WTC11 (cell line): ENCODE measurements at regions not wholly inside any gene's neighbourhood (a gene's known extent, or its start where the extent isn't known, plus 50 kb on each side); places are given as distances from the start of the nearest gene placed in this dataset.

Experiments used
- ATAC-seq: fragments of 200-7000 bp; cut with Tn5 transposase; 2 replicates; pipeline ENCODE4 v1.10.0; 2021; ENCODE audit warnings: mild to moderate bottlenecking, moderate library complexity
- CTCF ChIA-PET: fragments of 300-600 bp; sonication (Branson Sonifier 250); formaldehyde crosslinking; loops from one replicate; lab custom pipeline; 2021; ENCODE audit warnings: antibody characterized with exemption; lab: Charles Lee
- POLR2A ChIA-PET: fragments of 350-600 bp; sonication (Branson Sonifier 250); formaldehyde crosslinking; loops from one replicate; lab custom pipeline; 2021; ENCODE audit warnings: antibody characterized with exemption; lab: Charles Lee
- DNase-seq: peaks from one replicate; pipeline ENCODE4 v3.0.0; 2021; ENCODE audit warnings: low spot score
- H3K27ac Mint-ChIP-seq: 2 replicates; pipeline ENCODE4 v1.8.0; 2021; ENCODE audit warnings: mixed read lengths
- H3K27me3 Mint-ChIP-seq: 2 replicates; pipeline ENCODE4 v1.8.0; 2021; ENCODE audit warnings: low read depth, mild to moderate bottlenecking, moderate library complexity, mixed read lengths
- H3K36me3 Mint-ChIP-seq: 2 replicates; pipeline ENCODE4 v1.8.0; 2021; ENCODE audit warnings: mixed read lengths
- H3K4me1 Mint-ChIP-seq: 2 replicates; pipeline ENCODE4 v1.8.0; 2022; ENCODE audit warnings: mixed read lengths
- H3K4me3 Mint-ChIP-seq: 2 replicates; pipeline ENCODE4 v1.8.0; 2021; ENCODE audit warnings: mild to moderate bottlenecking, moderate library complexity, mixed read lengths
- H3K9me3 Mint-ChIP-seq: 2 replicates; pipeline ENCODE4 v1.8.0; 2021; ENCODE audit warnings: mixed read lengths
- ATF2 ChIP-seq: sonication (generic); formaldehyde crosslinking; IDR thresholded peaks from 2 replicates; pipeline ENCODE4 v1.8.1; 2022; ENCODE audit warnings: low read depth, missing genetic modification reagents, borderline replicate concordance
- ATF3 ChIP-seq: sonication (generic); formaldehyde crosslinking; conservative IDR thresholded peaks from 2 replicates; pipeline ENCODE4 v1.8.1; 2022; ENCODE audit warnings: mild to moderate bottlenecking, missing genetic modification reagents
- E2F4 ChIP-seq: sonication (generic); formaldehyde crosslinking; IDR thresholded peaks from 2 replicates; pipeline ENCODE4 v1.8.1; 2022; ENCODE audit warnings: low read depth, mild to moderate bottlenecking, moderate library complexity, missing genetic modification reagents, borderline replicate concordance
- ELF4 ChIP-seq: sonication (generic); formaldehyde crosslinking; IDR thresholded peaks from 2 replicates; pipeline ENCODE4 v1.8.1; 2022; ENCODE audit warnings: low read depth, mild to moderate bottlenecking, moderate library complexity, missing genetic modification reagents
- ETV6 ChIP-seq: sonication (generic); formaldehyde crosslinking; IDR thresholded peaks from 2 replicates; pipeline ENCODE4 v1.8.1; 2022; ENCODE audit warnings: mild to moderate bottlenecking, missing genetic modification reagents
- FOXP1 ChIP-seq: sonication (generic); formaldehyde crosslinking; IDR thresholded peaks from 2 replicates; pipeline ENCODE4 v1.8.0; 2022; ENCODE audit warnings: missing genetic modification reagents, mild to moderate bottlenecking, moderate library complexity, borderline replicate concordance
- GABPB1 ChIP-seq: sonication (generic); formaldehyde crosslinking; IDR thresholded peaks from 2 replicates; pipeline ENCODE4 v1.8.1; 2023; ENCODE audit warnings: mild to moderate bottlenecking, missing genetic modification reagents
- HMGXB4 ChIP-seq: sonication (generic); formaldehyde crosslinking; IDR thresholded peaks from 2 replicates; pipeline ENCODE4 v1.8.1; 2023; ENCODE audit warnings: mild to moderate bottlenecking, moderate library complexity, missing genetic modification reagents
- IRF2 ChIP-seq: sonication (generic); formaldehyde crosslinking; IDR thresholded peaks from 2 replicates; pipeline ENCODE4 v1.8.0; 2022; ENCODE audit warnings: low read depth, missing genetic modification reagents, borderline replicate concordance
- JAZF1 ChIP-seq: fragments of 250-450 bp; sonication (Bioruptor Pico); IDR thresholded peaks from 2 replicates; pipeline ENCODE4 v1.9.0; 2021; ENCODE audit warnings: moderate library complexity, mild to moderate bottlenecking, inconsistent platforms
- MAX ChIP-seq: sonication (generic); formaldehyde crosslinking; IDR thresholded peaks from 2 replicates; pipeline ENCODE4 v1.8.0; 2022; ENCODE audit warnings: mild to moderate bottlenecking, missing genetic modification reagents
- MLX ChIP-seq: sonication (generic); formaldehyde crosslinking; IDR thresholded peaks from 2 replicates; pipeline ENCODE4 v1.8.1; 2023; ENCODE audit warnings: mild to moderate bottlenecking, missing genetic modification reagents, moderate library complexity
- MYBL2 ChIP-seq: sonication (generic); formaldehyde crosslinking; IDR thresholded peaks from 2 replicates; pipeline ENCODE4 v1.8.1; 2023; ENCODE audit warnings: mild to moderate bottlenecking, moderate library complexity, missing genetic modification reagents
- PREB ChIP-seq: sonication (generic); formaldehyde crosslinking; IDR thresholded peaks from 2 replicates; pipeline ENCODE4 v1.8.1; 2022; ENCODE audit warnings: mild to moderate bottlenecking, missing genetic modification reagents, moderate library complexity, borderline replicate concordance
- PRRX2 ChIP-seq: fragments of 250-450 bp; sonication (Bioruptor Pico); IDR thresholded peaks from 2 replicates; pipeline ENCODE4 v1.8.0; 2021; ENCODE audit warnings: mild to moderate bottlenecking
- SMAD3 ChIP-seq: sonication (generic); formaldehyde crosslinking; IDR thresholded peaks from 2 replicates; pipeline ENCODE4 v1.8.0; 2022; ENCODE audit warnings: missing genetic modification reagents, mild to moderate bottlenecking, borderline replicate concordance
- SMAD4 ChIP-seq: sonication (generic); formaldehyde crosslinking; IDR thresholded peaks from 2 replicates; pipeline ENCODE4 v1.8.0; 2022; ENCODE audit warnings: mild to moderate bottlenecking, missing genetic modification reagents
- ZNF232 ChIP-seq: sonication (generic); formaldehyde crosslinking; IDR thresholded peaks from 2 replicates; pipeline ENCODE4 v1.8.0; 2022; ENCODE audit warnings: mild to moderate bottlenecking, missing genetic modification reagents
- ZNF317 ChIP-seq: sonication (generic); formaldehyde crosslinking; IDR thresholded peaks from 2 replicates; pipeline ENCODE4 v1.8.1; 2023; ENCODE audit warnings: low read depth, mild to moderate bottlenecking, moderate library complexity, missing genetic modification reagents, borderline replicate concordance
- ZNF396 ChIP-seq: fragments of 250-450 bp; sonication (Bioruptor Pico); IDR thresholded peaks from 2 replicates; pipeline ENCODE4 v1.8.0; 2021; ENCODE audit warnings: mild to moderate bottlenecking, moderate library complexity, borderline replicate concordance
- ZNF671 ChIP-seq: fragments of 250-450 bp; sonication (Bioruptor Pico); IDR thresholded peaks from 2 replicates; pipeline ENCODE4 v1.8.0; 2021; ENCODE audit warnings: mild to moderate bottlenecking

GRCh38 chr17:33444731-33445130, 151.6 kb upstream of the ASIC2 start (continued):
- TF ChIP-seq ATF2 (no peak), MYBL2 (CRISPR knock-in tag) (no peak), PREB (CRISPR knock-in tag) (no peak), HMGXB4 (CRISPR knock-in tag) (no peak)

GRCh38 chr17:33447090-33447489, 154.0 kb upstream of the ASIC2 start:
- ATAC-seq (no peak), DNase-seq (no peak)
- Mint-ChIP-seq H3K4me3 (no peak overlapping the region), H3K27ac (no peak overlapping the region), H3K27me3 (peaks cover 33% of the 10 kb centered on the region), H3K36me3 (peaks cover 22% of the 10 kb centered on the region), H3K9me3 (peaks cover 31% of the 10 kb centered on the region), H3K4me1 (no peaks in the 10 kb centered on the region)
- no peak for TF ChIP-seq ELF4 (CRISPR knock-in tag)
- no peak for TF ChIP-seq ZNF396 (CRISPR knock-in tag)
- TF ChIP-seq SMAD3 (CRISPR knock-in tag), result no peak
- no peak for TF ChIP-seq MLX (CRISPR knock-in tag)
- no peak for TF ChIP-seq ZNF671 (CRISPR knock-in tag)
- no peak for TF ChIP-seq ZNF232 (CRISPR knock-in tag)
- TF ChIP-seq HMGXB4 (CRISPR knock-in tag), result no peak
- no peak for TF ChIP-seq MAX (CRISPR knock-in tag)
- no peak for TF ChIP-seq IRF2
- no peak for TF ChIP-seq ZNF317 (CRISPR knock-in tag)
- TF ChIP-seq JAZF1 (CRISPR knock-in tag), result no peak
- no peak for TF ChIP-seq GABPB1
- TF ChIP-seq PRRX2 (CRISPR knock-in tag), result no peak
- TF ChIP-seq E2F4, result no peak
- no peak for TF ChIP-seq FOXP1 (CRISPR knock-in tag)
- no peak for TF ChIP-seq ETV6
- no peak for TF ChIP-seq ATF3 (CRISPR knock-in tag)
- no peak for TF ChIP-seq SMAD4 (CRISPR knock-in tag)
- POLR2A ChIA-PET, result no interaction called here
- CTCF ChIA-PET, result no interaction called here
